PC-9 (cell line): ENCODE measurements at regions not wholly inside any gene's neighbourhood (a gene's known extent, or its start where the extent isn't known, plus 50 kb on each side); places are given as distances from the start of the nearest gene placed in this dataset.

Source experiments
- BruUV-seq: library from RNA; stranded (reverse); fragments of 400-500 nt; replicated peaks from 2 replicates; lab custom pipeline; 2021; lab: Mats Ljungman, UMichigan
- CTCF ChIA-PET: fragments of 300-600 bp; sonication (Branson Sonifier 250); formaldehyde crosslinking; loops from one replicate; lab custom pipeline; 2022; ENCODE audit warnings: antibody characterized with exemption; lab: Charles Lee
- POLR2A ChIA-PET: fragments of 300-600 bp; sonication (Branson Sonifier 250); formaldehyde crosslinking; loops from one replicate; lab custom pipeline; 2022; ENCODE audit warnings: antibody characterized with exemption; ENCODE audit not compliant: unreplicated experiment; lab: Charles Lee
- DNase-seq, 2 experiments: peaks; one replicate each; pipeline versions ENCODE4 v3.0.0 to v3.0.0-alpha.2; 2015 to 2022; ENCODE audit warnings: mixed read lengths in 1 of 2
- H2AFZ ChIP-seq: fragments of 200-600 bp; sonication (generic); 2 replicates; pipeline ENCODE4 v1.8.1; 2017; ENCODE audit warnings: antibody characterized with exemption
- H3F3A ChIP-seq: fragments of 200-600 bp; sonication (generic); 2 replicates; pipeline ENCODE4 v1.8.1; 2017; ENCODE audit warnings: antibody characterized with exemption, mild to moderate bottlenecking, low read depth; ENCODE audit not compliant: insufficient read depth
- H3K27ac ChIP-seq: fragments of 200-600 bp; sonication (generic); 2 replicates; pipeline ENCODE4 v1.6.1; 2016; ENCODE audit warnings: mixed run types
- H3K27me3 ChIP-seq: fragments of 200-600 bp; sonication (generic); 2 replicates; pipeline ENCODE4 v1.6.1; 2016; ENCODE audit warnings: low read depth, mixed run types; ENCODE audit not compliant: insufficient read depth
- H3K36me3 ChIP-seq: fragments of 200-600 bp; sonication (generic); 2 replicates; pipeline ENCODE4 v1.6.1; 2016; ENCODE audit warnings: low read depth, mixed run types
- H3K4me1 ChIP-seq: fragments of 200-600 bp; sonication (generic); replicated peaks from 2 replicates; pipeline ENCODE4 v1.6.1; 2016; ENCODE audit warnings: mixed run types; ENCODE audit not compliant: insufficient read depth
- H3K4me2 ChIP-seq: fragments of 200-600 bp; sonication (generic); 2 replicates; pipeline ENCODE4 v1.6.1; 2017; ENCODE audit warnings: mixed run types
- H3K4me3 ChIP-seq: fragments of 200-600 bp; sonication (generic); 2 replicates; pipeline ENCODE4 v1.6.1; 2016; ENCODE audit warnings: mixed run types
- H3K79me2 ChIP-seq: fragments of 200-600 bp; sonication (generic); 2 replicates; pipeline ENCODE4 v1.6.1; 2017; ENCODE audit warnings: low read depth, mixed run types
- H3K9me2 ChIP-seq: fragments of 200-600 bp; sonication (generic); 2 replicates; pipeline ENCODE4 v1.8.1; 2017; ENCODE audit warnings: mild to moderate bottlenecking; ENCODE audit not compliant: insufficient read depth
- H3K9me3 ChIP-seq: fragments of 200-600 bp; sonication (generic); 2 replicates; pipeline ENCODE4 v1.8.1; 2016; ENCODE audit warnings: low read depth; ENCODE audit not compliant: insufficient read depth
- H4K20me1 ChIP-seq: fragments of 200-600 bp; sonication (generic); 2 replicates; pipeline ENCODE4 v1.8.1; 2017; ENCODE audit not compliant: insufficient read depth
- EZH2 ChIP-seq: fragments of 200-600 bp; sonication (generic); IDR thresholded peaks from 2 replicates; pipeline ENCODE4 v1.8.0; 2017; ENCODE audit warnings: antibody characterized with exemption, low read depth
- intact Hi-C: fragments of 100-400 bp; cut with micrococcal nuclease; formaldehyde crosslinking; loops from one replicate; pipeline ENCODE4 v1.10.0; 2022; ENCODE audit not compliant: unreplicated experiment
- TF ChIP-seq, protein P1 (sequence below): fragments of 200-600 bp; sonication (generic); conservative IDR thresholded peaks from 2 replicates; pipeline ENCODE4 v1.6.1; 2017; ENCODE audit warnings: mixed run types, antibody characterized with exemption, mild to moderate bottlenecking, moderate library complexity

DNA sequence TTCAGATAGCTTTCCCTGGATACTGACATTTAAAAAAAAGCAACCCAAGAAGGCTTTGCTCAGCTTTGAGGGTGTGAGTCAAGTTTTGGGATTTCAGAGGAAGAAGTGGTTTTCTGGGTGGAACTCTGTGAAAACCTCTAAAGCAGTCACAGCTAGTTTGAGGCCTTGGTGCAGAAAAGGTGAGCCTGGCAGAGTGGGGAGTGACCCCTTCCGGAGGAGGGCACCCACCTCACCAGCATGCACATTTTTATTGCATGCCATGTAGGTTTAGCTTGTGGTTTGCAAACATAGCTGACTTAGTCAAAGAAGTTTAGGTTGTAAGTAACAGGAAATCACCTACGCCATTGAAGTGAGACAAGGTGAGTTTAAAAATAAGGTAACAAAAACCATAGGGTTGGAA is 146.8 kb upstream of the PMEPA1 start:
- peaks cover 10% of the 10 kb centered on the region; the same call in 1 of the 2 replicates for H3K9me3 ChIP-seq
- no peak for TF ChIP-seq EZH2
- TF ChIP-seq, protein P1, sequence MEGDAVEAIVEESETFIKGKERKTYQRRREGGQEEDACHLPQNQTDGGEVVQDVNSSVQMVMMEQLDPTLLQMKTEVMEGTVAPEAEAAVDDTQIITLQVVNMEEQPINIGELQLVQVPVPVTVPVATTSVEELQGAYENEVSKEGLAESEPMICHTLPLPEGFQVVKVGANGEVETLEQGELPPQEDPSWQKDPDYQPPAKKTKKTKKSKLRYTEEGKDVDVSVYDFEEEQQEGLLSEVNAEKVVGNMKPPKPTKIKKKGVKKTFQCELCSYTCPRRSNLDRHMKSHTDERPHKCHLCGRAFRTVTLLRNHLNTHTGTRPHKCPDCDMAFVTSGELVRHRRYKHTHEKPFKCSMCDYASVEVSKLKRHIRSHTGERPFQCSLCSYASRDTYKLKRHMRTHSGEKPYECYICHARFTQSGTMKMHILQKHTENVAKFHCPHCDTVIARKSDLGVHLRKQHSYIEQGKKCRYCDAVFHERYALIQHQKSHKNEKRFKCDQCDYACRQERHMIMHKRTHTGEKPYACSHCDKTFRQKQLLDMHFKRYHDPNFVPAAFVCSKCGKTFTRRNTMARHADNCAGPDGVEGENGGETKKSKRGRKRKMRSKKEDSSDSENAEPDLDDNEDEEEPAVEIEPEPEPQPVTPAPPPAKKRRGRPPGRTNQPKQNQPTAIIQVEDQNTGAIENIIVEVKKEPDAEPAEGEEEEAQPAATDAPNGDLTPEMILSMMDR, result no peak
- intact Hi-C loops, result no loop called here
- H3K79me2 ChIP-seq, result no peaks in the 10 kb centered on the region
- H3K4me3 ChIP-seq, result no peak overlapping the region
- no peak overlapping the region for H3K27ac ChIP-seq
- H4K20me1 ChIP-seq, result no peaks in the 10 kb centered on the region
- no peak overlapping the region for H2AFZ ChIP-seq
- no peaks in the 10 kb centered on the region for H3K9me2 ChIP-seq
- H3F3A ChIP-seq, result no peaks in the 10 kb centered on the region
- CTCF ChIA-PET, result no interaction called here
- POLR2A ChIA-PET, result no interaction called here
- H3K4me2 ChIP-seq, result no peak overlapping the region
- H3K36me3 ChIP-seq, result no peaks in the 10 kb centered on the region
- no peaks in the 10 kb centered on the region for H3K27me3 ChIP-seq
- no peaks in the 10 kb centered on the region for H3K4me1 ChIP-seq
- no peak for DNase-seq
- no TSS peak for BruUV-seq

DNA sequence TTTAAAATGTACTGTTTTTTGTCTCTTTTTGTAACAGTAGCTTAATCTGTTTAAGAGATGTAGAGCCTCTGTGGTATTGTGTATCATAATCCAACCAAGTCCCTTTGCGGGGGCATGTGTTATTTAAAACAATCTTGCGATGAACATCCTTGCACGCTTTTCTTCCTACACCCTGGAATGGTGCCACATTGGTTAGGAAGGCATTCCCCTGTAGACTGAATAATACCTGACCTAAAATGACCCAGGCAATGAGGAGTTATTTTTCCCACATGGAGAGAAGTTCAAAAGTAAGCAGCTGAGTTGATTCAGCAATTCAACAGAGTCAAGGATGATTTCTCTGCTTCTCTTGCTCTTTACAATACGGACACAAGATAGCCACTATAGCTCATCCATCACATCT is 142.0 kb upstream of the PMEPA1 start:
- Histone ChIP-seq H4K20me1 (no peaks in the 10 kb centered on the region), H3K4me2 (no peak overlapping the region), H3K36me3 (no peaks in the 10 kb centered on the region), H3K4me1 (no peaks in the 10 kb centered on the region), H2AFZ (no peak overlapping the region), H3K4me3 (no peak overlapping the region), H3F3A (no peaks in the 10 kb centered on the region), H3K79me2 (no peaks in the 10 kb centered on the region), H3K27me3 (no peaks in the 10 kb centered on the region), H3K27ac (no peak overlapping the region), H3K9me2 (no peaks in the 10 kb centered on the region), H3K9me3 (no peaks in the 10 kb centered on the region)
- DNase-seq, result no peak
- intact Hi-C loops, result no loop called here
- BruUV-seq, result no TSS peak
- TF ChIP-seq, protein P1, result no peak
- ChIA-PET CTCF (no interaction called here), POLR2A (no interaction called here)

DNA sequence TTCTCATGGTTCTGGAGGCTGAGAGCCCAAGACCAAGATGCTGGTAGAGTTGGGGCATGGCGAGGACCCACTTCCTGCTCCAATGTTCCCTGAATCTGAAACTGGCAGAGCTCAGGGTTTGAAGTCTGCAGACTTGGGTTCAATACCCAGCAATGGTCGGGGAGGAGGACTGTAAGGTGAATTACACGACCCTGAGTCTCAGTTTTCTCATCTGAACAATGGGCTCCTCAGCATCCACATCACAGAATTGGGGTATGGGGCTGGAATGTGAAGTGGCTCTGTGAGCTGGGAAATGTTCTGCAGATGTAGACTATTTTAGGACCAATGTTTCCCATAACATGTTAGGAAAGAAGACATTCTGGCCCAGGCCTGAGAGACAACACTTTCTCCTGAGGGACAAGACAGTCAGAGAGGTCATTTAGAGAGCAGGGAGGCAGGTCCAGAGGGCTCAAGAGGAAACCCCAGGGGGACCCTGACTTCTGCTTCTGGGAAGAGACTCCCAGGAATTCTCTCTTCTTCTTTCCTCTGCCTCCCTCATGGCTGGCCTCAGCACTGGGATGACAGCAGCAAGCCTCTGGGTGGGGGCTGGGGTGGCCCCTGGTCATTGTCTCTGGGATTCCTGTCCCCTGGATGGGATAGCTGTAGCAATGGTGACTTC is 141.3 kb upstream of the PMEPA1 start:
- DNase-seq, result no peak
- Histone ChIP-seq H3K4me2 (no peak overlapping the region), H3K9me2 (no peaks in the 10 kb centered on the region), H3F3A (no peaks in the 10 kb centered on the region), H3K27me3 (no peaks in the 10 kb centered on the region), H3K9me3 (no peaks in the 10 kb centered on the region), H3K4me1 (no peaks in the 10 kb centered on the region), H3K4me3 (no peak overlapping the region), H4K20me1 (no peaks in the 10 kb centered on the region), H3K27ac (no peak overlapping the region), H3K36me3 (no peaks in the 10 kb centered on the region), H3K79me2 (no peaks in the 10 kb centered on the region), H2AFZ (no peak overlapping the region)
- ChIA-PET CTCF (no interaction called here), POLR2A (no interaction called here)
- TF ChIP-seq, protein P1, result no peak
- TF ChIP-seq EZH2, result no peak
- BruUV-seq, result no TSS peak
- intact Hi-C loops, result no loop called here
